ENCODE measurements at regions not wholly inside any gene's neighbourhood (a gene's known extent, or its start where the extent isn't known, plus 50 kb on each side); places are given as distances from the start of the nearest gene placed in this dataset.

GRCh38 chr2:67137699-67138098 lies 259.4 kb upstream of the ETAA1 start:
- TF ChIP-seq CTCF (IDR thresholded peaks at IDR 0.05; ENCODE audit: poor library complexity, severe bottlenecking) (no peak), RAD21 (conservative IDR thresholded peaks at IDR 0.05) (no peak), EP300 (conservative IDR thresholded peaks at IDR 0.05; ENCODE audit: poor library complexity, severe bottlenecking) (no peak), MXI1 (conservative IDR thresholded peaks at IDR 0.05; ENCODE audit: poor library complexity, severe bottlenecking) (no peak), TAF1 (IDR thresholded peaks at IDR 0.05; ENCODE audit: low read depth) (no peak), SMC3 (conservative IDR thresholded peaks at IDR 0.05; ENCODE audit: poor library complexity) (no peak), POLR2AphosphoS5 (IDR thresholded peaks at IDR 0.05) (no peak), EZH2 (IDR thresholded peaks at IDR 0.05; ENCODE audit: borderline replicate concordance, insufficient read depth, low read length, poor library complexity, severe bottlenecking) (no peak), REST (IDR thresholded peaks at IDR 0.05; ENCODE audit: borderline replicate concordance) (no peak)
